ENCODE measurements at regions not wholly inside any gene's neighbourhood (a gene's known extent, or its start where the extent isn't known, plus 50 kb on each side); places are given as distances from the start of the nearest gene placed in this dataset.

GRCh38 chr9:23638837-23639426 lies 187.1 kb downstream of the ELAVL2 start:
- Histone ChIP-seq H3K27me3 (ENCODE audit: control insufficient read depth, insufficient read depth, low read length) (no peaks in the 10 kb centered on the region), H3K27ac (ENCODE audit: low read depth, low read length) (no peak overlapping the region), H3K4me1 (ENCODE audit: control insufficient read depth, insufficient read depth, low read length) (no peaks in the 10 kb centered on the region), H3K36me3 (ENCODE audit: control insufficient read depth, insufficient read depth, low read length) (no peaks in the 10 kb centered on the region), H3K9ac (ENCODE audit: low read length) (no peak overlapping the region), H3K4me3 (ENCODE audit: low read length) (no peak overlapping the region)
